DMS 273 treated with DMSO at 0.1 percent for 48 hours (cell line): ENCODE measurements at regions not wholly inside any gene's neighbourhood (a gene's known extent, or its start where the extent isn't known, plus 50 kb on each side); places are given as distances from the start of the nearest gene placed in this dataset.

Experiments
- DNase-seq: peaks from one replicate; lab custom pipeline; 2025; lab: John Stamatoyannopoulos, UW

- DNase-seq, result no peak
Observed at GRCh38 chrX:10901290-10901633, 209.9 kb upstream of the HCCS start.

- DNase-seq, result no peak
Observed at GRCh38 chrX:10902001-10902400, 209.1 kb upstream of the HCCS start.

- no peak for DNase-seq
Observed at GRCh38 chrX:10903523-10903922, 207.6 kb upstream of the HCCS start.

DNA sequence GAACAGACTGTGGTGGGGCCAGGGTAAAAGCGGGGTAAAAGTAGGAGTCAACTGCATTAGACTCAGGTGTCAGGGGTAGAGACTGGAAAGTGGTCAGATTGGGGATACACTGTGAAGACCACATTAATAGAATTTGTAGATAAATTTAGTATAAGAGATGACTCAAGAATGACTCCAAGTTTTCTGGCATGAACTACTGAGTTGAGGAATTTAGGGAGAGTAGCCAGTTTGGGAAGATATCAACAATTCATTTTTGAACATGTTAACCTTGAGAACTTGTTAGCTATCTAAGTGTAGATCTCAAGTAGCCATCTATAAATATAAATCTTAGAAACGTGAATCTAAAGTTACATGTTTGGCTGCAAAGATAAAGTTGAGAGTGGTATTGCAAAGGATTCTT lies 206.9 kb upstream of the HCCS start:
- DNase-seq, result no peak

GRCh38 chrX:10906866-10907265 lies 204.3 kb upstream of the HCCS start:
- DNase-seq, result no peak

GRCh38 chrX:10922159-10922558 lies 189.0 kb upstream of the HCCS start:
- DNase-seq, result no peak

GRCh38 chrX:10922835-10923234 lies 188.3 kb upstream of the HCCS start:
- DNase-seq, result no peak

- DNase-seq, result no peak
Observed at GRCh38 chrX:10923466-10923865, 187.7 kb upstream of the HCCS start.

DNA sequence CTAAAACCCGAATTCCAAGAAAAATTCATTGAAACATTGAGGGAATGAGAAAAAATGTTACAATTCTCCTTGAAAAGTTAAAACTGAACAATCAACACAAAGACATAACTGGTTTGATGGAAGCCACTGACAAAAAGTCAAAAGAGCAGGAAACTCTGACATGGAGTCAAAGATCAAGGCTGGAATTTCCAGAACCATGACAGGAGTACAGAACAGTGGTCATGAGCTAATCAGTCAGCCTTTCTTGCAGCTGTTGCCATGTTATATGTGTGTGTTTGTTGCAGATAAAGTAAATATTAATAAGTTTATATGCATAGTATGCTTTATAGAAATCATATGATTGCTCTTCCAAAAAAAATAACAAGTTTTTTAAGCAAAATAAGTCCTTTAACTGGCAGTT lies 184.7 kb upstream of the HCCS start:
- no peak for DNase-seq

DNA sequence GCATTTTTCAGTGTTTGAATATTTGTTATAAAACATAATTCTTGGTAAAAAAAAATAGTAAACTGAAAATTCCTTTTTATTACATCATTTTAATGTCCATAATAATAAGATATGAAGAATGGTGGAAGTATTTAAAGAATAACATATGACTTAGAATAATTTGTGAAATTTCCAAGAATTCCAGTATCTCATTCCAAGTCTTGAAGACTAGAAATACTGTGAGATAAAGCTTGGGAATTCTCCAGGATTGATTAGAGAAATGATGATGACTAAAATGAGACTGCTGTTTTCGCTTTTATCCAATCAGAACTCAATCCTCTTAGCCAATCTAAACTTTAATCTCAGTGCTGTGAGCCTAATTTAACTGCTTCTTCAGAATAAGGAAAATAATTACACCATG lies 184.2 kb upstream of the HCCS start:
- DNase-seq, result no peak

GRCh38 chrX:10929747-10930146 lies 181.4 kb upstream of the HCCS start:
- DNase-seq, result no peak

DNA sequence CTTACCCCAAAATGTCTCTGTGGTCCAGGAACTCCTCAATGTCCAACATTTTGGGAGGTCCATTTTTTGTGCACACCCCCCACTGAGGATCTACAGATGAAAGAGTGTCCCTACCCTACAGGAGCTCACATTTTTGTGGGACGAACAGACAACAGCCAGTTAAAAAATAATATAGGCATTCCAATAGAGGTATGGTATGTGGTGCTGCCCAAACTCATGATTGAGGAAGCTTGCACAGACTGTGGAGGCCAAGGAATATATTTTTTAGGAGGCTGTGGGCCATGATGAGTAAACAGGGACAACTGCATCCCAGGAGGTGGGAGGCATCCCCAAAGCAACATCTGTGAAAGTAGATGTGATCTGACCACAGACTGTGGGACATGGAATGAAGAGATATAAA lies 181.0 kb upstream of the HCCS start:
- DNase-seq, result no peak

DNA sequence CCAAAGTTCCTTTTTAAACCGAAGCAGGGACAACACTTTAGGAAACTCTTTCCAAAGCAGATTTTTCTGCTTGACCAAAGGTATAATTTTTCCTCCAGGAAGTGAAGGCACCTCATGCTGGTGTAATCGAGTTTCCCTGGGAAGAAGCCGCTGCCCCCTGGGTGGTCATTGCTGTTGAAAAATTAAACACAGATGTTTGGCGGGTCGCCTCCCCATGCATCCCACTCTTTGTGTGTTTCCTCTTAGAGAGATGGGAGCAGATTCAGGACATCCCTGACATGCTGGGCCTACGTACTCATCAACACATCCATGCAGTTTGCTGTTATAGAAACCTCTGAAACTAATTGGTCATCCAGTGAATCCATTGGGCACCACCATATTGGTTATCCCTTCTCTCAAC lies 179.2 kb upstream of the HCCS start:
- no peak for DNase-seq

GRCh38 chrX:10932842-10933440 lies 178.2 kb upstream of the HCCS start:
- DNase-seq, result no peak

DNA sequence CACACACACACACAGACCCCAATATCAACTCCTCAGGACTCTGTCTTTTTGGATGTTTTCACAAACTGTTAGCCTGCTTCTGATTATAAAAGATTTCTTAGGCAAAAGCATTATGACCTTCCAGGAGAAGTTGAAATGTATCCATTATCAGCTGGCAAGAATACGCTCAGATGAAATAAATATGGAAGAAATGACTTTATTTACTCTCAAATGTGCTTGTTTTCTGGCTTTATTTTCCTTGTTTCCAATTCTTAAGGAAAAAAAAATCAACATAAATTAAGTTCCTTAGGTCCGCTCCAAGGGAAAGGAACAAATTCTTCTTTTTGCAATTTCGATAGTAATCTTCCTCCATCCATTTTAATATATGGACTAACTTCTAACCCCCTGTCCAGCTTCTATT lies 175.6 kb upstream of the HCCS start:
- DNase-seq, result no peak

GRCh38 chrX:10936976-10937375 lies 174.2 kb upstream of the HCCS start:
- no peak for DNase-seq

DNA sequence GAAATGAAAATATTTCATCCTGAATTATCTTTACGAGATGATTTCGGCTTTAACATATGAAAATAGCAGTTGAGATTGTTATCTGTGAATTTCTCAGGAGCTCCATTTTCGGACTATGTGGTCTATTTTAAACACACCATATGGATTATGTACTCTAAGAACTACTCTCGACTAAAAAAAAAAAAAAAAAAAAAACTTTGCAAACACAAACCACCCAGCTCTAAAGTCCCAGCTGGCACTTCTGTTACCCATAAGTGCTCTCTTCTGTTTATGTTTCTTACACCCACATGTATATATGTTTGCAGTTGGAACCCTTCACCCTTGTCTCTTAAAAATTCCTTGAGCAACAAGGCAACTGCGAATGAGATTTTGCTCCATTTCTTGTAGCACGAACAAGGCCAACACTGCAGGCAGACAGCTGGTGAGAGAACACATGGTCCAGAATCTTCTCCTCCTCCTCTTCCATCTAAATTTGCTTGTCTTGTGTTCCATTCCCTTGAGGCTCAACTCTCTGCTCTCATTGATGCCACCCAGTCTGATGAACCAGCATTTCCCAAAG lies 172.7 kb upstream of the HCCS start:
- no peak for DNase-seq

GRCh38 chrX:10939424-10939823 lies 171.7 kb upstream of the HCCS start:
- DNase-seq, result no peak

DNA sequence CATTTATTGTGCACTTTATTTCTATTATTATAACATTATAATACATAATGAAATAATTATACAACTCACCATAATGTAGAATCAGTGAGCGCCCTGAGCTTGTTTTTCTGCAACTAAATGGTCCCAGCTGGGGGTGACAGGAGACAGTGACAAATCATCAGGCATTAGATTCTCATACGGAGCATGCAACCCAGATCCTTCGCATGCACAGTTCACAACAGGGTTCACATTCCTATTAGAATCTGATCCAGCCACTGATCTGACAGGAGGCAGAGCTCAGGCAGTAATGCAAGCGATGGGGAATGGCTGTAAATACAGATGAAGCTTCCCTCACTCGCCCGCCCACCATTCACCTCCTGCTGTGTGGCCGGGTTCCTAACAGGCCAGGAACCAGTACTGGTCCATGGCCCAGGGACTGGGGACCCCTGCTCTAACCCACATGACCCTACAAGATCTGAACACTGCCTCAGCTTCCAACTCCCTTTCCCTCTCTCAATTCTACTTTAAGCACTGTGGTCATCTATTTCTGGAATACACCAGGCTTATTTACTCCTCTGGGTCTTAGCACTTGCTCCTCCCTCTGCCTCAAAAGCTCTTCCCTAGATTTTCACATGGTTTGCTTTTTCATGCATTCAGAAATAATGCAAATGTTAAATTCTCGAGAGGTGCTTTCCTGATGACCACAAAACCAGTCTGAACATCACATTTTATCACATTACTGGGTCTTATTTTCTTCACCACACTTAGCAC lies 166.8 kb upstream of the HCCS start:
- DNase-seq, result no peak

DNA sequence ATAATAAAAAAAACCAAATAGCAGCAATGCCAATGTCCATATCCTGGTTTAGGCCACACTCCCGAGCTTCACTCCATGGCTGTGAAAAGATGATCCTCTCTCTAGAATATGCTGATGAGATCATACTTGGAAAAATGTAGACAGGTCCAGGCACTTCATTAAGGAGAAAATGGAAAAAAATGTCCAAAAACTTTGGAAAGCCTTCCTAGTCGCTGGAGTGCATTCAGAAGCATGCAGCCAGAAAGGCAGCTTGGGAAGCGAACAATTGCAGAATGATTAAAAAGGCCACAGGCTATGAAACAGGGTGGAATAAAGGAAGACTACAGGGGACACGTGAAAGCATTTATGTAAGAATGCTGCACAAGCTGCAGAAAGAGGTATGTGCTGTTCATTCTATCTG lies 165.6 kb upstream of the HCCS start:
- no peak for DNase-seq

- no peak for DNase-seq
Observed at GRCh38 chrX:10949541-10949940, 161.6 kb upstream of the HCCS start.

DNA sequence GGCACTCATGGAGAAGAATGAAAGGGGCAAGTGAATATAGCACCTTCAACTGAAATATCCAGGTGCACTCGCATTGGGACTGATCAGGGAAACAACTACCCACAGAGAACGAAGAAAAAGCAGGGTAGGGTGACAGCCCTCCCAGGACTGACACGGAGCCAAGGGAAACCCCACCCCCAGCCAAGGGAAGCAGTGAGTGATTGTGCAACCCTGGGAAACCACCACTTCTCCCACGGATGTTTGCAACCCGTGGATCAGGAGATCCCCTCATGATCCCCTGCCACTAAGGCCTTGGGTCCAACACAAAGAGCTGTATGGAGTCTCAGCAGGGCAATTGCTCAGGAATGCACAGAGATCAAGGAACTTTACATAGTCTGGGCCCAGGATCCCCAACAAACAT lies 158.5 kb upstream of the HCCS start:
- DNase-seq, result no peak

DNA sequence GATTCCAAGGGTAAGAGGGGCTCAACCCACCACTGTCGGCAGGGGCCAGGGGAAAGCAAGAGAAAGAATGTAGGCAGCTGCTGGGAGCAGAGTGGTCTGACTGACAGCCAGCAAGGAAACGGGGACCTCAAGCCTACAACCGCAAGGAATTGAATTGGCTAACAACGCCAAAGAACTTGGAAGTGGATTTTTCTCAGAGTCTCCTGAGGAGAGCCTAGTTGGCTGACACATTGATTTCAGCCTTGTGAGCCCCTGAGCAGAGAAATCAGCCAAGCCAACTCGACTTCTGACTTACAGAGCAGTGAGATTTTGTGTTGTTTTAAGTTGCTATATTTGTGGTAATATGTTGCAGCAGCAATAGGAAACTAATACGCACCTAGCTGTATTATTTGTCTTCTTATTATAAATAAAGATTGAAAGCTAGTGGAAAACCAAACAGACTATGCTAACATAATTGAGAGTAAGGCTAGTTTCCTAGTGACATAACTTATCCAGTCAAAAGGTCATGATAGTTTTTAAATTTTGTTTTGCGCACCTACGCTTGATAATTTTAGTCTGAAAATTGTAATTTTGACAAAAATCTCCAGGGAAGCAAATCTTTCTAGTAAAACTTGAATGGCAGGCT lies 145.8 kb upstream of the HCCS start:
- DNase-seq, result no peak
